Vagina (tissue), 2 donors: ENCODE measurements at regions not wholly inside any gene's neighbourhood (a gene's known extent, or its start where the extent isn't known, plus 50 kb on each side); places are given as distances from the start of the nearest gene placed in this dataset.

Experiments used
- POLR2A ChIP-seq, 2 donors: fragments of 450-650 bp; IDR thresholded peaks; one replicate each; pipeline ENCODE4 v1.6.1; 2017; ENCODE audit warnings: antibody characterized with exemption in 2 of 2, mild to moderate bottlenecking in 2 of 2, moderate library complexity in 2 of 2
- TF ChIP-seq, protein P1 (sequence below), 3 experiments: fragments of 450-650 bp in 2 of 3; fragments of 200-600 bp in 1 of 3; sonication (generic) in 1 of 3; IDR thresholded peaks; one replicate each; pipeline ENCODE4 v1.5.1; 2017 to 2019; ENCODE audit warnings: antibody characterized with exemption in 3 of 3, mild to moderate bottlenecking in 2 of 3, moderate library complexity in 2 of 3

DNA sequence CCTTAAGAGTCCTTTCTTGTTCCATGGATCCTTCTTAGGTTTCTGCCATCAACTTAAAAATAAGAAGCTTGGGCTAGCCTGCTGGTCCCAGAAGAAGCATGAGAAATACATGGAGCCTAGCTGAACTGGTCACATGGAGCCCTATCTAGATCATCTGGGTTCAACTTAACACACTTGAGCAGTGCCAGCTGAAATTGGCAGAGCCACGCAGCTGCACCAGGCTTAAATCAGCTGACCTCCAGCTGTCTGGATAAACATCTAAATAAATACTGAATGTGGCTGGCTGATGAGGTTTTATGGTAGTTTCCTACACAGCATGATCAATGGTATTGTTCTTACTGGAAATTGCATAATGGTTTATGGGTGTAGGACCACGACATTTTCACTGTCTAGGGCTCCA, 598.4 kb upstream of the FAM241A start:
- TF ChIP-seq, protein P1, sequence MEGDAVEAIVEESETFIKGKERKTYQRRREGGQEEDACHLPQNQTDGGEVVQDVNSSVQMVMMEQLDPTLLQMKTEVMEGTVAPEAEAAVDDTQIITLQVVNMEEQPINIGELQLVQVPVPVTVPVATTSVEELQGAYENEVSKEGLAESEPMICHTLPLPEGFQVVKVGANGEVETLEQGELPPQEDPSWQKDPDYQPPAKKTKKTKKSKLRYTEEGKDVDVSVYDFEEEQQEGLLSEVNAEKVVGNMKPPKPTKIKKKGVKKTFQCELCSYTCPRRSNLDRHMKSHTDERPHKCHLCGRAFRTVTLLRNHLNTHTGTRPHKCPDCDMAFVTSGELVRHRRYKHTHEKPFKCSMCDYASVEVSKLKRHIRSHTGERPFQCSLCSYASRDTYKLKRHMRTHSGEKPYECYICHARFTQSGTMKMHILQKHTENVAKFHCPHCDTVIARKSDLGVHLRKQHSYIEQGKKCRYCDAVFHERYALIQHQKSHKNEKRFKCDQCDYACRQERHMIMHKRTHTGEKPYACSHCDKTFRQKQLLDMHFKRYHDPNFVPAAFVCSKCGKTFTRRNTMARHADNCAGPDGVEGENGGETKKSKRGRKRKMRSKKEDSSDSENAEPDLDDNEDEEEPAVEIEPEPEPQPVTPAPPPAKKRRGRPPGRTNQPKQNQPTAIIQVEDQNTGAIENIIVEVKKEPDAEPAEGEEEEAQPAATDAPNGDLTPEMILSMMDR (IDR thresholded peaks at IDR 0.05): no peak
- no peak for TF ChIP-seq POLR2A (IDR thresholded peaks at IDR 0.05)
